Uterus (tissue), 2 donors: ENCODE measurements at regions not wholly inside any gene's neighbourhood (a gene's known extent, or its start where the extent isn't known, plus 50 kb on each side); places are given as distances from the start of the nearest gene placed in this dataset.

Experiments used
- POLR2A ChIP-seq, 2 donors: fragments of 450-650 bp; IDR thresholded peaks; one replicate each; pipeline ENCODE4 v1.6.1; 2016; ENCODE audit warnings: antibody characterized with exemption in 2 of 2, mild to moderate bottlenecking in 1 of 2, moderate library complexity in 1 of 2
- TF ChIP-seq, protein P1 (sequence below), 4 experiments: fragments of 200-600 bp in 2 of 4; fragments of 450-650 bp in 2 of 4; sonication (generic) in 2 of 4; IDR thresholded peaks; one replicate each; pipeline ENCODE4 v1.5.1; 2016 to 2019; ENCODE audit warnings: antibody characterized with exemption in 4 of 4, mild to moderate bottlenecking in 2 of 4, moderate library complexity in 1 of 4

GRCh38 chr12:17853054-17853453 is 236.9 kb downstream of the RERGL start:
- TF ChIP-seq, protein P1, sequence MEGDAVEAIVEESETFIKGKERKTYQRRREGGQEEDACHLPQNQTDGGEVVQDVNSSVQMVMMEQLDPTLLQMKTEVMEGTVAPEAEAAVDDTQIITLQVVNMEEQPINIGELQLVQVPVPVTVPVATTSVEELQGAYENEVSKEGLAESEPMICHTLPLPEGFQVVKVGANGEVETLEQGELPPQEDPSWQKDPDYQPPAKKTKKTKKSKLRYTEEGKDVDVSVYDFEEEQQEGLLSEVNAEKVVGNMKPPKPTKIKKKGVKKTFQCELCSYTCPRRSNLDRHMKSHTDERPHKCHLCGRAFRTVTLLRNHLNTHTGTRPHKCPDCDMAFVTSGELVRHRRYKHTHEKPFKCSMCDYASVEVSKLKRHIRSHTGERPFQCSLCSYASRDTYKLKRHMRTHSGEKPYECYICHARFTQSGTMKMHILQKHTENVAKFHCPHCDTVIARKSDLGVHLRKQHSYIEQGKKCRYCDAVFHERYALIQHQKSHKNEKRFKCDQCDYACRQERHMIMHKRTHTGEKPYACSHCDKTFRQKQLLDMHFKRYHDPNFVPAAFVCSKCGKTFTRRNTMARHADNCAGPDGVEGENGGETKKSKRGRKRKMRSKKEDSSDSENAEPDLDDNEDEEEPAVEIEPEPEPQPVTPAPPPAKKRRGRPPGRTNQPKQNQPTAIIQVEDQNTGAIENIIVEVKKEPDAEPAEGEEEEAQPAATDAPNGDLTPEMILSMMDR (IDR thresholded peaks at IDR 0.05), result no peak
- TF ChIP-seq POLR2A (IDR thresholded peaks at IDR 0.05), result no peak
